Subcutaneous abdominal adipose tissue (tissue), 5 donors: ENCODE measurements at regions not wholly inside any gene's neighbourhood (a gene's known extent, or its start where the extent isn't known, plus 50 kb on each side); places are given as distances from the start of the nearest gene placed in this dataset.

Experiments used
- H3K27ac ChIP-seq: one replicate; pipeline ENCODE4 v1.7.0; 2013; ENCODE audit warnings: low read depth, mild to moderate bottlenecking, inconsistent platforms, low read length, moderate library complexity
- H3K27me3 ChIP-seq, 5 donors: one replicate each; pipeline ENCODE4 v1.7.0; 2013; ENCODE audit warnings: low read length in 5 of 5, inconsistent platforms in 1 of 5; ENCODE audit not compliant: control insufficient read depth in 5 of 5, insufficient read depth in 4 of 5
- H3K36me3 ChIP-seq, 5 donors: one replicate each; pipeline ENCODE4 v1.7.0; 2013; ENCODE audit warnings: low read length in 5 of 5; ENCODE audit not compliant: control insufficient read depth in 5 of 5, insufficient read depth in 5 of 5
- H3K4me1 ChIP-seq, 5 donors: one replicate each; pipeline ENCODE4 v1.7.0; 2013; ENCODE audit warnings: low read length in 5 of 5, mild to moderate bottlenecking in 3 of 5, moderate library complexity in 1 of 5; ENCODE audit not compliant: control insufficient read depth in 5 of 5, insufficient read depth in 5 of 5
- H3K4me3 ChIP-seq, 5 donors: one replicate each; pipeline ENCODE4 v1.7.0; 2013; ENCODE audit warnings: low read length in 5 of 5, low read depth in 1 of 5
- H3K9ac ChIP-seq, 5 donors: one replicate each; pipeline ENCODE4 v1.7.0; 2013; ENCODE audit warnings: low read length in 5 of 5, mild to moderate bottlenecking in 4 of 5, moderate library complexity in 3 of 5
- H3K9me3 ChIP-seq, 5 donors: one replicate each; pipeline ENCODE4 v1.7.0; 2013; ENCODE audit warnings: low read length in 5 of 5; ENCODE audit not compliant: control insufficient read depth in 5 of 5
- donor health status: healthy.
- donor health status: healthy.
- donor health status: healthy.
- donor health status: healthy.
- donor health status: healthy.

DNA sequence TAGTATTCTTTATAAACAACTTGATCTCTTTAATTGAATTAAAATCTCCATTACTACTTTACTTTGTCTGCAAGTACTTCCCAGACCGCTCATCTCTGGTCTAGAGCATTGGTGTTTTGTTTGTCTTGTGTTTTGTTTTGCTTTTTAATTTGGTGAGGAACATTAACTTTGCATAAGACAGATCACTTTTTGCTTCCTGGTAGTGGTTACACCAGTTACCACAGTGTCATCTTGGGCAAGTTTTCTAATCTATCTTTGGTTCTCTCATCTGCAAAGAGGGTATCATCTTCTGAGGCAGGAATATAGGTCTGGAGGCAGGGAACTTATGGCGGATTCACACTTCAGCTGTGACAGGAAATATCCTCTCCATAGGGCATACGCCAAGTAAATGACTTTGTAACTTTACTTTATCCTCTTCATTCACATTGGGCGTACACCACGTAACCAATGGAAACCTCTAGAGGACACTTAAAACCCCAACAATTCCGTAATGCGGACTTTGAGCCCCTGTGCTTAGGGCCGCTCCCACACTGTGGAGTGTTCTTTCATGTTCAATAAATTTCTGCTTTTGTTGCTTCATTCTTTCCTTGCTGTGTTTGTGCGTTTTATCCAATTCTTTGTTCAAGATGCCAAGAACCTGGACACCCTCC lies 83.2 kb upstream of the JAZF1 start:
- no peak overlapping the region for H3K27ac ChIP-seq
- no peaks in the 10 kb centered on the region for H3K27me3 ChIP-seq
- H3K9ac ChIP-seq: no peak overlapping the region
- H3K9me3 ChIP-seq: no peaks in the 10 kb centered on the region
- H3K4me3 ChIP-seq: no peak overlapping the region
- H3K36me3 ChIP-seq: no peaks in the 10 kb centered on the region
- H3K4me1 ChIP-seq: no peaks in the 10 kb centered on the region

DNA sequence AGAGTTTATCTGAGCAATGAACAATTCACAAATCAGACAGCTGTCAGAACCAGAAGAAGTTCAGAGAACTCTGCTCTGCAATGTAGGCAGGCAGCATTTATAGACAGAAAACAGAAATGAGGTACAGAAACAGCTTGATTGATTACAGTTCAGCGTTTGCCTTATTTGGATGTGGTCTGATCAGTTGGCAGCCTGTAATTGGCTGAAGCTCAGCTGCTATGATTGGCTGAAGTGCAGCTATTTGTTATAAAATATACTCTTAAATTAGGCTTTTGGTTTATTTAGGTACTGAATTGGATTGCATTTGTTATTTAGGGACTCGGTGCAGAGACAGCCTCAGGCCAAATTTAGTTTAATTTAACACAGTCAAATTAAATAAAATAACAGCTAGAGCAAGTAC lies 85.8 kb upstream of the JAZF1 start:
- Histone ChIP-seq H3K27ac (no peak overlapping the region), H3K9ac (no peak overlapping the region), H3K4me1 (no peaks in the 10 kb centered on the region), H3K9me3 (no peaks in the 10 kb centered on the region), H3K4me3 (no peak overlapping the region), H3K27me3 (peaks cover 0 to 3% (median 0%) of the 10 kb centered on the region in 5 donors), H3K36me3 (no peaks in the 10 kb centered on the region)

DNA sequence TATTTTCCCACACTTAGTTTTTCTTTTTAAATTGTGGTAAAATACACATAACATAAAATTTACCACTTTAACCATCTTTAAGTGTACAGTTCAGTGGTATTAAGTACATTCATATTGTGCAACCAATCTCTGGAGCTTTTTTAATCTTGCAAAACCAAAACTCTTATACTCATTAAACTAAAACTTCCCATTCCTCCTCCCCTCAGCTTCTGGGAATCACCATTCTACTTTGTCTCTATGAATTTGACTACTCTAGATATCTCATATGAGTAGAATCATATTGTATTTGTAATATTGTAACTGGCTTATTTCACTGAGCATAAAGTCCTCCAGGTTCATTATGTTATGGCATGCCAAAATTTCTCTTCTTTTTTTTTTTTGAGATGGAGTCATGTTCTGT lies 86.4 kb upstream of the JAZF1 start:
- Histone ChIP-seq H3K4me1 (no peaks in the 10 kb centered on the region), H3K4me3 (no peak overlapping the region), H3K27ac (no peak overlapping the region), H3K27me3 (peaks cover 0 to 3% (median 0%) of the 10 kb centered on the region in 5 donors), H3K9me3 (no peaks in the 10 kb centered on the region), H3K36me3 (no peaks in the 10 kb centered on the region), H3K9ac (no peak overlapping the region)

DNA sequence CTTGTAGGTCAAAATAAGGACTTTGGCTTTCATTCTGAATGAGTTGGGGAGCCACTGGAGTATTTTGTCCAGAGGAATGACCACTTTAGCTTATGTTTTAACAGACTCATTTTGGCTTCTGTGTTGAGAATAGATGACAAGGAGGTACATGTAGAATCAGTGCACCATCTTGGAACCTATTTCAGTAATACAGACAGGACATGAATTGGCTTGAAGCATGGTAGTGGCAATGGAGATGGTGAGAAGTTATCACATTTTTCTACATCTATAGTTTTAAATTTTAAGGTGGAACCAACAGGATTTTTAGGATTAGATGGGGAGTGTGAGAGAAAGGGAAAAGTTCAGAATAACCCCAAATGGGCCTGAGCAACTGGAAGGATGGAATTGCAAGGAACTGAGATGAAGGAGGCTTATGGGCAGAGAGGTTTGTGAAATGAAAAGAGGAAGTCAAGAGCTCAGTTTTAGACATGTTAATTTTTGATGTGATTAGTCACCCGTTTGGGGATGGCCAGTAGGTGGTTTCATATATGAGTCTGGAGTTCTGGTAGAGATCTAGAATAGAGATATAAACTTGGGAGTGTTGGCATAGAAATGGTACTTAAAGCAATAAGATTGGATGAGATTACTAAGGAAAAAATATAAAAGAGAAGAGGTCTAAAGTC lies 89.2 kb upstream of the JAZF1 start:
- H3K27me3 ChIP-seq: peaks cover 0 to 3% (median 0%) of the 10 kb centered on the region in 5 donors

DNA sequence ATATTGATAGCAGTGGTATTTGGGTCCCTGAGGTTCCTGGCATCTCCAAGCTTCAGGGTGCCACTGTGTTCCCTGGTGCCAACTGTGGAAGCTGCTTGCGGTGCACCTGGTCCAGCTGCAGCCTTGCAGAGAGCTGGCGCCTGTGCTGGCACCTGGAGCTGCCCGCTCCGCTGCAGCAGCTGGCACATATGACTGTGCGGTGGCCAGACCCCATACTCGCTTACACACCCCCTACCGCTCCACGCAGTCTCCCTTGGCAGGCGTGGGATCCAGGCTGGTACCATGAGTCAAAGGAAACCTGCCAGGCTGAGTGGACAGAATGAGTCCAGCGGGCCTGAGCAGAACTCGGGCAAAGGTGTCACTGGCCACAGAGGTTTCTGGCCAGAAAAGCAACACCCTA lies 89.9 kb upstream of the JAZF1 start:
- Histone ChIP-seq H3K9ac (no peak overlapping the region), H3K27ac (no peak overlapping the region), H3K9me3 (no peaks in the 10 kb centered on the region), H3K4me1 (peaks cover 0 to 3% (median 0%) of the 10 kb centered on the region in 5 donors), H3K36me3 (no peaks in the 10 kb centered on the region), H3K4me3 (no peak overlapping the region), H3K27me3 (peaks cover 0 to 3% (median 0%) of the 10 kb centered on the region in 5 donors)

More for the DNA sequence above, 89.2 kb upstream of the JAZF1 start:
- Histone ChIP-seq H3K27ac (no peak overlapping the region), H3K4me3 (no peak overlapping the region), H3K36me3 (no peaks in the 10 kb centered on the region), H3K9me3 (no peaks in the 10 kb centered on the region), H3K4me1 (peaks cover 0 to 3% (median 0%) of the 10 kb centered on the region in 5 donors), H3K9ac (no peak overlapping the region)

DNA sequence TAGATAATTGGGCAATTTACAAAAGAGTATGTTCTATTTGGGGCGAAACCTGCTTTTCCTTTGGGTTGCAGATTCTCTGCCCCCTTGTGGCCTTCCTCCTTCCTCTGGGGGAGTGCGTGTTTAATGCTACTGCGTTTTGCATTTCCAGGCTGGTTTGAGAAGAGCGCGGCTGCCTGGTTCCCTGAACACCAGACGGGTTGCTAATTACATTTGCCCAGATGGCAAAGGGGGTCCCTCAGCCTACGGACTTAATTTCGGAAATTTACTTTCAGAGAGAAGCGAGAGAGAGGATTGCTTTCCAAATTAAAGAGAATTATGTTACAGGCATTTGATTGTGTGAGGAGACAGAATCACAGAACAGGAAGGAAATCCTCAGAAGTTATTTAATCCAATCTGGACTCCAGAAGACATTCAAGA lies 91.9 kb upstream of the JAZF1 start:
- Histone ChIP-seq H3K27ac (no peak overlapping the region), H3K4me1 (peaks cover 0 to 3% (median 2%) of the 10 kb centered on the region in 5 donors), H3K9ac (no peak overlapping the region), H3K36me3 (no peaks in the 10 kb centered on the region), H3K9me3 (no peaks in the 10 kb centered on the region), H3K27me3 (peaks cover 0 to 3% (median 0%) of the 10 kb centered on the region in 5 donors), H3K4me3 (peak overlapping the region in 3 of 5 donors; percentile 29 to 45 (median 43))

DNA sequence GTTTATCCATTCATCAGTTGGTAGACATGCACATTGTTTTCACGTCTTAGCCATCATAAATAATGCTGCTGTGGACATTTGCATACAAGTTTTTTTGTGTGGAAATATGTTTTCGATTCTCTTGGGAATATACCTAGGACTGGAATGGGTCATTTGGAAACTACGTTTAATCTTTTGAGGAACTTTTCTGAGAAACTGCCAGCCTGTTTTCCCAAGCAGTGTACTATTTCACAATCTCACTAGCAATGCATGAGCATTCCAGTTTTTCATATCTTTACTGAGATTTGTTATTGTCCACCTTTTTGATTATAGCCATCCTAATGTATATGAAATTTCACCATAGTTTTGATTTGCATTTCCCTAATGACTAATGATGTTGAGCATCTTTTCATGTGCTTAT lies 95.7 kb upstream of the JAZF1 start:
- no peaks in the 10 kb centered on the region for H3K9me3 ChIP-seq
- H3K27me3 ChIP-seq: no peaks in the 10 kb centered on the region
- no peak overlapping the region for H3K4me3 ChIP-seq
- H3K36me3 ChIP-seq: no peaks in the 10 kb centered on the region
- peaks cover 0 to 3% (median 2%) of the 10 kb centered on the region in 5 donors for H3K4me1 ChIP-seq
- no peak overlapping the region for H3K27ac ChIP-seq
- H3K9ac ChIP-seq: no peak overlapping the region

DNA sequence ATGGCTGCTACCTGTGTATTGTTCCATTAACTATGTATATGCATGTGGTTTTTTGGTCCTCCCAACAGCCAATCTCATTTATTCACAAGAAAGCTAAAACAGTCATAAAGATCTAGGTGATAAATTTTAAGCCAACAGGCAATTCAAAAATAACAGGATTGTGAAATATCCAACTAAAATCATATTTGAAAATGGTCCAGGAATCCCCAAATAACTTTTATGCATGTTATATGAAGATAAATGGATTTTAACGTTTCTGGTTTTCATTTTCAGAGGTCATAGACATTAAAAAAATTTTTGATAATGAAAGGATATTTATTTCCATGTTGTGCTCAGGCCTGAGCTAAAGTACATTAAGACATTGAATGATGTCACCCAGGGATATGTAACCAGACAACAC lies 96.8 kb upstream of the JAZF1 start:
- Histone ChIP-seq H3K9me3 (no peaks in the 10 kb centered on the region), H3K27ac (no peak overlapping the region), H3K27me3 (no peaks in the 10 kb centered on the region), H3K4me3 (no peak overlapping the region), H3K36me3 (no peaks in the 10 kb centered on the region), H3K4me1 (peaks cover 0 to 3% (median 2%) of the 10 kb centered on the region in 5 donors), H3K9ac (no peak overlapping the region)

DNA sequence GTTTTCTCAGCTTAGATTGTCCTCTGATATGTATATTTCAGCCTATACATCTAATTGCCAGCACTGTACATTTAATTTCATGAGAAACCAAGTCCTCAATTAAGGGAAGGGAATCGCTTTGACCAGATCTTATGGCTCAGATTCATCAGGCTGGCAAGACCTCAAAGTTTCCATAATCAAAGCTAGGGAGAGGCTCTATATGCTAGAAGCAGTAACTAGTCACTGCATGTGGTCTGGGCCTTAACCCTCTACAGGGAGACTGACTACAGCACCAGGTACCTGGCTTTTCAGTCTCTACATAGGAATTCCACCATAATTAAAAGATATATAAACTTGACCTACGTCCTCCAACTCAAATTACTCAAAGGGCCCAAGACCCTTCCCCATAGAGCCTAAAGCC lies 97.4 kb upstream of the JAZF1 start:
- no peak overlapping the region for H3K27ac ChIP-seq

DNA sequence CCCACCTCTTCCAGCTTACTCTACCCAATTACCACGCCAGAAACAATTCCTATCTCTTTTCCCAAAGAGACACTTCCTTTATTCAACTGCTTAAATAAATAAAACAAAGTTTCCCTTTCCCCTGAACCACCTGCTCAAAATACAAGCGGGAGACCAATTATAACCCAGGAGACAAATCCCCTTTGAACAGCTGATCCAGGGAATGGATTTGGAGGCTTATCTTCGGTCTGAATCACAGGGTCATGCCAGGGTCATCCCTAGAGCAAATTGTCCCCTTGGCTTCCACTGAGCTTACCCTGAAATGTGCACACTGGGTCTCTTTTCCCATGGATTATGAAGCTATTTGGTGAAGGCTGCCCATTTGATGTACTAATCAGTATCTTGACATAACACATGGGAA lies 99.9 kb upstream of the JAZF1 start:
- no peaks in the 10 kb centered on the region for H3K9me3 ChIP-seq
- no peaks in the 10 kb centered on the region for H3K36me3 ChIP-seq
- H3K4me3 ChIP-seq: no peak overlapping the region
- no peak overlapping the region for H3K27ac ChIP-seq
- H3K4me1 ChIP-seq: peaks cover 0 to 2% (median 0%) of the 10 kb centered on the region in 5 donors
- no peaks in the 10 kb centered on the region for H3K27me3 ChIP-seq
- no peak overlapping the region for H3K9ac ChIP-seq

More for the DNA sequence above, 97.4 kb upstream of the JAZF1 start:
- Histone ChIP-seq H3K36me3 (no peaks in the 10 kb centered on the region), H3K9ac (no peak overlapping the region), H3K4me1 (peaks cover 0 to 2% (median 0%) of the 10 kb centered on the region in 5 donors), H3K27me3 (no peaks in the 10 kb centered on the region), H3K9me3 (no peaks in the 10 kb centered on the region), H3K4me3 (no peak overlapping the region)
